Prostate gland (tissue), 2 donors: ENCODE measurements at regions not wholly inside any gene's neighbourhood (a gene's known extent, or its start where the extent isn't known, plus 50 kb on each side); places are given as distances from the start of the nearest gene placed in this dataset.

Experiments
- DNase-seq: peaks from one replicate; pipeline ENCODE4 v3.0.0-alpha.2; 2019; ENCODE audit warnings: low spot score
- H3K27ac ChIP-seq, 2 donors: fragments of 200-600 bp; sonication (generic); 2 replicates each; pipeline ENCODE4 v1.5.1; 2017 to 2019
- H3K27me3 ChIP-seq: fragments of 200-600 bp; sonication (generic); replicated peaks from 2 replicates; pipeline ENCODE4 v1.5.1; 2019; ENCODE audit not compliant: insufficient read depth
- H3K36me3 ChIP-seq, 2 donors: fragments of 200-600 bp; sonication (generic); 1 replicate in 1 of 2; 2 replicates in 1 of 2; pipeline versions ENCODE4 v1.5.1 to v1.8.1; 2017 to 2019
- H3K4me1 ChIP-seq: fragments of 200-600 bp; sonication (generic); replicated peaks from 2 replicates; pipeline ENCODE4 v1.5.1; 2019
- H3K4me3 ChIP-seq, 2 donors: fragments of 200-600 bp; sonication (generic); 2 replicates each; pipeline ENCODE4 v1.5.1; 2017 to 2019
- H3K9me3 ChIP-seq: fragments of 200-600 bp; sonication (generic); 2 replicates; pipeline ENCODE4 v1.5.1; 2017
- POLR2A ChIP-seq: fragments of 450-650 bp; IDR thresholded peaks from one replicate; pipeline ENCODE4 v1.6.1; 2016; ENCODE audit warnings: antibody characterized with exemption, mild to moderate bottlenecking
- POLR2AphosphoS5 ChIP-seq: sonication (generic); formaldehyde crosslinking; IDR thresholded peaks from one replicate; pipeline ENCODE4 v1.6.1; 2017; ENCODE audit warnings: antibody characterized with exemption
- WGBS: methylation state at CpG from one replicate; pipeline ENCODE4 v1.1.5; 2018; 5-methylcytosine and 5-hydroxymethylcytosine counted together
- intact Hi-C: fragments of 100-400 bp; cut with DNase I; formaldehyde crosslinking; loops from one replicate; pipeline ENCODE4 v1.14.2; 2022
- TF ChIP-seq, protein P1 (sequence below), 4 experiments: fragments of 200-600 bp in 2 of 4; fragments of 450-650 bp in 2 of 4; sonication (generic) in 2 of 4; IDR thresholded peaks; 1 replicate in 3 of 4; 2 replicates in 1 of 4; pipeline ENCODE4 v1.5.1; 2016 to 2019; ENCODE audit warnings: antibody characterized with exemption in 4 of 4, mild to moderate bottlenecking in 2 of 4, moderate library complexity in 2 of 4

DNA sequence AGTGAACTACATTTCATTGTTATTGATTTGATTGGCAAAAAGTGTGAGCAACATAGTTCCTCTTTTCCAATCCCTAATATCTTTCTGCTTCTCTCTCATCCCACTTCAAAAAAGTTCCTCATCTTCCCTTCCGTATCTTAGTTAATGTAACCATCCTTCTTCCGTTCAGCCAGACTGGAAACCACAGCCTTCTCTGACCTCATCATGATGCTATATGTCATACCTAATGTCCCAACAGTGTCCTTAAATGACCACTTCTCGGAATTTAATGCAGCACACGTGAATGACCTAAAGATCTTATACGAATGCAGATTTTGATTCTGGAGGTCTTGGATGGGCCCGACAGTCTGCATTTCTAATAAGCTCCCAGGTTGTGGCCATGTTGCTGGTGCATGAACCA lies 320.3 kb upstream of the SATB1 start:
- Histone ChIP-seq H3K9me3 (no peaks in the 10 kb centered on the region), H3K27ac (no peak overlapping the region), H3K27me3 (no peaks in the 10 kb centered on the region), H3K36me3 (no peaks in the 10 kb centered on the region), H3K4me1 (no peaks in the 10 kb centered on the region), H3K4me3 (no peak overlapping the region)
- 87% methylated on average over 6 of the region's 6 CpGs for WGBS
- DNase-seq: no peak
- intact Hi-C loops: no loop called here
- TF ChIP-seq POLR2A (no peak), POLR2AphosphoS5 (no peak)
- TF ChIP-seq, protein P1, sequence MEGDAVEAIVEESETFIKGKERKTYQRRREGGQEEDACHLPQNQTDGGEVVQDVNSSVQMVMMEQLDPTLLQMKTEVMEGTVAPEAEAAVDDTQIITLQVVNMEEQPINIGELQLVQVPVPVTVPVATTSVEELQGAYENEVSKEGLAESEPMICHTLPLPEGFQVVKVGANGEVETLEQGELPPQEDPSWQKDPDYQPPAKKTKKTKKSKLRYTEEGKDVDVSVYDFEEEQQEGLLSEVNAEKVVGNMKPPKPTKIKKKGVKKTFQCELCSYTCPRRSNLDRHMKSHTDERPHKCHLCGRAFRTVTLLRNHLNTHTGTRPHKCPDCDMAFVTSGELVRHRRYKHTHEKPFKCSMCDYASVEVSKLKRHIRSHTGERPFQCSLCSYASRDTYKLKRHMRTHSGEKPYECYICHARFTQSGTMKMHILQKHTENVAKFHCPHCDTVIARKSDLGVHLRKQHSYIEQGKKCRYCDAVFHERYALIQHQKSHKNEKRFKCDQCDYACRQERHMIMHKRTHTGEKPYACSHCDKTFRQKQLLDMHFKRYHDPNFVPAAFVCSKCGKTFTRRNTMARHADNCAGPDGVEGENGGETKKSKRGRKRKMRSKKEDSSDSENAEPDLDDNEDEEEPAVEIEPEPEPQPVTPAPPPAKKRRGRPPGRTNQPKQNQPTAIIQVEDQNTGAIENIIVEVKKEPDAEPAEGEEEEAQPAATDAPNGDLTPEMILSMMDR (IDR thresholded peaks at IDR 0.05): no peak

DNA sequence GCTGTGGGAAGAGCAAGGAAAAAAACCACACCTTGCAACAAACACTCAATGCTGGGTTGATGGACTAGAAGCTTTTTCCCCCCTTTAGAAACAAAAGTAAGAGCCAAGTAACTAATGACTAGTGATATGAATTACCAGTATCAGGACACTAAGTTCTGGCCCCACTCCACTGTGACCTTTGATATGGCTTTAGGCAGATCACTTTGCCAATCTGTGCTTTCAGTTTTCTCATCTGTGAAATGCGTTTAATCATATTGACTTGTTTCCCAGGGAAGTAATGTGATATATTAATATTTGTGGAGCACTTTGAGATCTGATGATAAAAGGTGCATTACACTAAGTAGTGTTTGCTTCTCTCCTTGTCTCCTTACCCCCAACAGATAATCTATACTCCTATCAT lies 319.3 kb upstream of the SATB1 start:
- H3K27me3 ChIP-seq: no peaks in the 10 kb centered on the region
- intact Hi-C loops: no loop called here

DNA sequence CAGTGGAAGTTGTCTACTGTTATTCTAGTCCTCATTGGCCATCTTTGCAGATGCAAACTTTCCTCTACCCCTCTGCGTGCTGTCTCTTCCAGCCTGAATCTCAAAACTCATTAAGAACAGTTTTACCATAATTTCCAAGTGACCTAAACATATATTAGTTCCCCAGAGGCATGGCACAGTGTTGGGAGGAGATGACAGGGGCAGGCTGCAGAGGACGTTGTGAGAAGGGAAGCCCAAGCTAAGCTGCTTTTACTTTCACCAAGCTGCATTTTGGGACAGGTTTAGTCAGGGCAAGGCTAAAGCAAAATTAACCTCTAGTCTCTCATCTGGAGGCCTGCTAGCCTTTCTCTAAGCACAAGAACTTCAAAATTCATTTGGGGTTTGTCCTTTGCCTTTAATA lies 318.6 kb upstream of the SATB1 start:
- TF ChIP-seq POLR2AphosphoS5 (no peak), POLR2A (no peak)
- TF ChIP-seq, protein P1 (IDR thresholded peaks at IDR 0.05): no peak
- 76% methylated on average over 2 of the region's 2 CpGs for WGBS

More for the DNA sequence above, 319.3 kb upstream of the SATB1 start:
- H3K9me3 ChIP-seq: no peaks in the 10 kb centered on the region
- H3K4me1 ChIP-seq: no peaks in the 10 kb centered on the region
- TF ChIP-seq, protein P1 (IDR thresholded peaks at IDR 0.05): no peak
- no peak for TF ChIP-seq POLR2AphosphoS5
- no peak for TF ChIP-seq POLR2A
- H3K36me3 ChIP-seq: no peaks in the 10 kb centered on the region
- no peak overlapping the region for H3K4me3 ChIP-seq
- no peak for DNase-seq
- 52% methylated on average over 1 of the region's 1 CpG for WGBS
- no peak overlapping the region for H3K27ac ChIP-seq

DNA sequence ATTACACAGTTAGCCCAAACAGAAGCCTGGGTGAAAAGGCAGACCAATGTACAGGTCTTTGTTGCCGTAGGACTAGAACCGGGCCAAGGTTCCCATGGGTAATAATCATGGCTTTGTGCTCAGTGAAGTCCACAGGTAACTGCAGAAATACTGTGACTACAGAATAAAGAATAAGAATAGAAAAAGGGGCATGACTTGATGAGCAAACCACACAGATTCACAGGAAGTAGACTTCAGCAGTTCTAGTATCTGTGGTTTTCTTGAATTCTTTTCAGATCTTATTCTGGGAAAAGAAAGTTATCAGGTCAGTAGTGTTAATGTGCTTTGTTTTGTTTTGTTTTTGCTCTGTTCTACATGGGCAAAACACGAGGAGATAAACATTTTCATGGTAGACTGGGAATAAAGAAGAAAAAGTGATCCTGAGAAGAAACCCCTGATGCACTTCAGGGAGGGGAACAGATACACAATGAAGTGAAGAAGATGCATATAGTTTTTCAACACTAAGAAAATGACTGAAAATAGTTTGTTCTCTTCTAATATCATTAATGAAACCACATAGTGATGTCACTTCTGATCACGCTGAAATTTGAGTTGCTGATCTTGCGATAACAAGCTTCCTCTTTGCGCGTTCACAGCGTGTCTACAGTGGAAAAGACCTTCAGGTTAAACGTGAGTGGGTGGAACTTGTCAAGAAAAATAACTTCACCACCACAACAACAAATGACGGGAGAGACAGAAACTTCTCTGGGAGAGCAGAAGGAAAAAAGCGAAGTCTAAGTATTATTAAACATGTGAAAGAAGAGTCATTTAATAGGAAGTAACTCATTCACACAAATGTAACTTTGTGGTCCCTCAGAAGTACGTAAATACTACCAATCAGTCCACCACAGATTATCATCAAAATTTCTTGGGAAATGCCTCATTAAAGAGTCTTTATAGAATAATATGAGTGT lies 315.8 kb upstream of the SATB1 start:
- DNase-seq: no peak
- TF ChIP-seq POLR2A (no peak), POLR2AphosphoS5 (no peak)
- TF ChIP-seq, protein P1 (IDR thresholded peaks at IDR 0.05): no peak
- Histone ChIP-seq H3K36me3 (no peaks in the 10 kb centered on the region), H3K4me1 (no peaks in the 10 kb centered on the region), H3K27me3 (no peaks in the 10 kb centered on the region), H3K9me3 (no peaks in the 10 kb centered on the region), H3K4me3 (no peak overlapping the region), H3K27ac (no peak overlapping the region)
- intact Hi-C loops: no loop called here
- WGBS: 78% methylated on average over 12 of the region's 12 CpGs

More for the DNA sequence above, 318.6 kb upstream of the SATB1 start:
- Histone ChIP-seq H3K9me3 (no peaks in the 10 kb centered on the region), H3K4me1 (no peaks in the 10 kb centered on the region), H3K27me3 (no peaks in the 10 kb centered on the region), H3K36me3 (no peaks in the 10 kb centered on the region), H3K27ac (no peak overlapping the region), H3K4me3 (no peak overlapping the region)
- intact Hi-C loops: no loop called here
- DNase-seq: no peak

DNA sequence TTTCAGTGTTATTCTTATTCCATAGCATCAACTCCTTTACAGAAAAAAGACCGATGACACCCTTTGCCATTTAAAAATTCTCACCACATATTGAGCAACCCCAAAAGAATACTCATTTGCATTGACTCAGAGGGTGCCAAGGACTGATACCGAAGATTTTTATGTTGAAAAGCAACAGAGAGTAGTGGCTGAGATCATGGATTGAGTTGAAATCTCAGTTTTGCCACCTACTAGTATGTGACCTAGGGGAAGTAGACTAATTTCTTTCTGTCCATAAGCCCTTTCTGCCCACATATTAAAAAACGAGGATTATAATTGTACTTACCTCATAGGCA lies 313.9 kb upstream of the SATB1 start:
- intact Hi-C loops: no loop called here
- Histone ChIP-seq H3K27ac (no peak overlapping the region), H3K27me3 (no peaks in the 10 kb centered on the region), H3K9me3 (no peaks in the 10 kb centered on the region), H3K36me3 (no peaks in the 10 kb centered on the region), H3K4me3 (no peak overlapping the region), H3K4me1 (no peaks in the 10 kb centered on the region)
- TF ChIP-seq, protein P1 (IDR thresholded peaks at IDR 0.05): no peak
- no peak for DNase-seq
- WGBS: 84% methylated on average over 3 of the region's 3 CpGs
